SIG-M5 treated with dmso at 0.1 percent for 504 hours (cell line): ENCODE measurements at regions not wholly inside any gene's neighbourhood (a gene's known extent, or its start where the extent isn't known, plus 50 kb on each side); places are given as distances from the start of the nearest gene placed in this dataset.

Experiments used
- DNase-seq: peaks from one replicate; lab custom pipeline; 2025; ENCODE audit not compliant: unreplicated experiment; lab: John Stamatoyannopoulos, UW

DNA sequence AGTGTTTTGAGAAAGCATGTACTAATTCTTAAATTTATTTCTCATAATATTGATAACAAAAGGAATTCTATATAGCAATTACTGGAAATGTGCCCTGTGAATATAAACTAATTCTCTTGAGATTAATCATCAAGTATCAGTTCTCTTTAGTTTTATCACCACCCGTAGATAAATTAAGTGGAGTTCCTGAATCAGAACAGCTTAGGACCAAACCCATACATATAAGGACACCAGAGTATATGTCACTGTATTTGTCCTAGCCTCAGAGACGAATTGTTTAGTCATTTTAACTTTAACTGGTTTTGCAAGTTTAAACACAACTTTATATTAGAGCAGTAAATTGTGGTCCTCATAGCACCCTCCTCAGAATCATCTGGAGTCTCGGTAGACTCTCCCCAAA is 572.0 kb downstream of the UTRN start:
- no peak for DNase-seq

DNA sequence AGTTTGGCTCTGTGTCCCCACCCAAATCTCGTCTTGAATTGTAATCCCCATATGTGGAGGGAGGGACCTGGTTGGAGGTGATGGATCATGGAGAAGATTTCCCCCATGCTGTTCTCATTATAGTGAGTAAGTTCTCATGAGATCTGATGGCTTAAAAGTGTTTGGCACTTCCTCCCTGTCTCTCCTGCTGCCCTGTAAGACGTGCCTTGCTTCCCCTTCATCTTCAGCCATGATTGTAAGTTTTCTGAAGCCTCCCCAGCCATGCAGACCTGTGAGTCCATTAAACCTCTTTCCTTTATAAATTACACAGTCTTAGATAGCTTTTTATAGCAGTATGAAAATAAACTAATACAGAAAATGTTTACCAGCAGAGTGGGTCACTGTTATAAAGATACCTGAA is 577.6 kb downstream of the UTRN start:
- DNase-seq: no peak

DNA sequence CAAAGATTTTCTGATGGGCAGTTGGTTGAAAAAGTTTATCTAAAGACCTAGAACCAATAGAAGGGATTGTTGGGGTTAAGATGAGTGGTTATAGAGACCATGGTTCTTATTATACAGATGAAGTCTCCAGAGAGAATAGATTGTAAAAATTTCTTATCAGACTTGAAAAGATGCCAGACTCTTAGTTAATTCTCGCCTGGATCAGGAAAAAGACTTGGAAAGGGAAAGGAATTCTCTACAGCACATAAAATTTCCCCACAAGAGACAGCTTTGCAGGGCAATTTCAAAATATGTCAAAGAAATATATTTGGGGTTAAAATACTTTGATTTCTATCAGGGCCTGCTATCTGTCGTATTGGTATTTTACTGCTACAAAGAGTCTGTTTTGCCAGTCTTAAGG is 582.6 kb downstream of the UTRN start:
- DNase-seq: no peak

DNA sequence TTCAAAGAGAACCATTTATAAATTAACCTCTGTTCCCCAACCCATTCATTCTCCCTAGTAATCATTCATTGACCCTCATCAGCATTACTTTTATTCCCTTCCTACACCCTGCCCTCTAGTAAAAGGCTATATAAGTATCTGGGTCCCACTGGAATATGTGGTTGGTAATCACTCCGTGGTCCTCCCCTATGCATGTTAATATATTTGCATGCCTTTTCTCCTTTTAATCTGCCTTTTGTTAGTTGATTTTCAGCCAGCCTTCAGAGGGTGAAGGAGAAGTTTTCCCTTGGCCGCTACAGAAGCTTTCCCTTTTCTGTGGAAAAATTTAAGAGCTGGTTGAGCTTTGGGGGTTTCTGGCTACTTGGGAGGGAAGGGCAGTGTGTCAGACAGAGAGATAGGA is 585.6 kb downstream of the UTRN start:
- no peak for DNase-seq

DNA sequence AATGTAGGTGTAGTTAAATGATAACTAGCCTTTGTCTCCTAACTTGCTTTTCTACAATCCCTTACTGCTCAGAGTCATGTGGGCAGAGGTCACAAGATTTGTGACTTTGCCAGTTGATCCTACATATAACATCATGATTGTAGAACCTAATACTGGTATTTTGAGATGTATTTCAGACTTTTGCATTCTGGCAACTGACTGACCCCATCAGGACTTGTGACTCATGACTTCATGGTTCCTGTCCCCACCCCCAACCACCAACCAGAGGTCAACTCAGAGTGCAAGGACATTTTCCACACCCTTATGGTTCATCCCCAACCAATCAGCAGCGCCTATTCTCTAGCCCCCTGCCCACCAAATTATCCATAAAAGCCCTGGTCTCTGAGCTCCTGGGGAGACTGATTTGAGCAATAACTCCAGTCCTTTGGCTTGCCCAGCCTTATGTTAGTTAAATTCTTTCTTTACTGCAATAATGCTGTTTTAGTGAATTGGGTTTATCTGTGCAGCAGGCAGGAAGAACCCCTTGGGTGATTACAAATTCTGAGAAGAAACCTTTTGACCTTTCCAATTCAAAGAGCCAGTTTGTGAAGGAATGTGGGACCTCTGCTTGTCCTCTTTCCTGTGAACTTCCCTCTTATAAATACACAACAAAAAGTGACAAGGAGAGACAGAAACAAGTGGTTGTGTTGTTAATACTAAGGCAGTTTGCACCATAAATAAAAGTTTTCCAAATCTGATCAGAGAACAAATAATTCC is 588.7 kb downstream of the UTRN start:
- DNase-seq: no peak

DNA sequence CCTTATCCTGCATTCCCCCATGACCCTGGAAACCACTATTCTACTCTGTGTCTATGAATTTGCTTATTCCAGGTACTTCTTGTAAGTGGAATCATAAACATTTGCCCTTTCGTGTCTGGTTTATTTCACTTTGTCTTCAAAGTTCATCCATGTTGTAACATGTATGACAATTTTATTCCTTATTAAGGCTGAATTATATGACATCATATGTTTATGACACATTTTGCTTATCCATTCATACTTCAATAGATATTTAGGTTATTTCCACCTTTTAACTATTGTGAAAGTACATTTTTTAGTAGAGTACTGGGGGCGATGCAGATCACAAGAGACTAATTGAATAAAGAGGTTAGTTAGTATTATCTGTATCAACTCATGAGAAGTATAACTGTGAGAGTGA is 591.6 kb downstream of the UTRN start:
- DNase-seq: no peak

DNA sequence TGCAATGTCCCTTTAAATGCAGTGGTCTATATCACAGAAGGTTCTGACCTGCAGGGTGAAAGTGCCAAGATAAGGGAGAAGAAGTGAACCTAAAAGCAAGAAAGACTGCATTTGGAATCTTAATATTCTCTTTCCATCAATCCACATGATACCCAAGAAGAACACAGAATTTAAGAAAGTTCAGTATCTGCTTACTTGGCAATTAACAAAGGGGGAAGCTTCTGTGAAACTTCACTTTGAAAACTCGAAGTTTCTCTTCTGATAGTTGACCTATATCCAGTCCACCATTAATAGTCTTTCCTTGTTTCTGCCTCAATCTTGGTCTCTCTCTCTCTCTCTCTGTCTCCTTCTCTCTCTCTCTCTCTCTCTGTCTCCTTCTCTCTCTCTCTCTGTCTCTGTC is 592.0 kb downstream of the UTRN start:
- no peak for DNase-seq

DNA sequence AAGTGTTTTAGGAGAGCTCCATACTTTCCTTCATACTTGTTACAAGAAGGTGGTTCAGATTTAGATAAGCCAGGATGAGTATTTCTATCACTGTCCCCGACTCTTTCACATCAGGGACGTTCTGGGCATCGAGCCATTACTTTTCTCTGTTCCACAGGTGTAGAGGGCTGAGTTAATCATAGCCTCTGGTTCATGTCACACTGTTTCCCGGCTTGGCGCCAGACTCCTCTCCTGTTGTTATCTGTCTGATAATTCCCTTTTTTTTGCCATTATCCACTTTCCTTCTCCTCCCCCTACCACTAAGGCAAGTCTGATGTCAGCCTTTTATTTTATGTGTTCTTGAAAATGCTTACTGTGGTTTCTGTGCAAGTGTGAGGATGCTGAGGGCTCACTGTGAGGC is 593.4 kb downstream of the UTRN start:
- no peak for DNase-seq

DNA sequence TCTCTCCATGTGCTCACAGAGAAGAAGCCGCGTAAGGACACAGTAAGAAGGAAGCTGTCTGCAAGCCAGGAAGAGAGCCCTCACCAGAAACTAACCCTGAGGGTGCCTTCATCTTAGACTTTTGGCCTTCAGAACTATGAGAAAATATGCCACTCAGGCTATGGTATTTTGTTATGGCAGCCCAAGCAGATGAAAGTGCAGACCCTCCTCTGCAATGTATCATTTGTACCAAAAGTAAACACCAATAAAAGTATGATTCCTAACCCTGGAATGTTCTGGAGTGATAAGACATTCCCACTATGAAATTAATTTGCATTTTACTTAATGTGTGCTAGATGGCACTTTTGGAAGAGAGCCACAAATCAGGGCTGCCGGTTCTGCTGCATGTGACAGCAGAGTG is 594.3 kb downstream of the UTRN start:
- no peak for DNase-seq

DNA sequence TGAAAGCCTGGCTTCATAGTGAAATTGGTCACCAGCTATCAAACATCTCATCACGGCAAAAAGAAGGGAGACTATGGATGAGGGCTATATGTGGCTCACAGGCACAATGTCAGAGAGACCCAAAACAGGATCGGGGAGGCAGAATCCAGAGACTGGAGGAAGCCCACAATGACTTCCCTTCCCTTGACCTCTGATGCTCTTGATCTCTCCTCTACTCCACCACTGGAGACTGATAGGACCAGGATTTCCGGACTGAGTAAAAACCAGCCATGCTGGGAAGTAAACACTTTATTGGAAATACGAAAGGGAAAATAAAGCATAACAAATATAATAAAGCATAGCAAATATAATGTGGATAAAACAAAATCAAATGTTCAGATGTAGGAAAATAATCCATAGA is 597.3 kb downstream of the UTRN start:
- DNase-seq: no peak

DNA sequence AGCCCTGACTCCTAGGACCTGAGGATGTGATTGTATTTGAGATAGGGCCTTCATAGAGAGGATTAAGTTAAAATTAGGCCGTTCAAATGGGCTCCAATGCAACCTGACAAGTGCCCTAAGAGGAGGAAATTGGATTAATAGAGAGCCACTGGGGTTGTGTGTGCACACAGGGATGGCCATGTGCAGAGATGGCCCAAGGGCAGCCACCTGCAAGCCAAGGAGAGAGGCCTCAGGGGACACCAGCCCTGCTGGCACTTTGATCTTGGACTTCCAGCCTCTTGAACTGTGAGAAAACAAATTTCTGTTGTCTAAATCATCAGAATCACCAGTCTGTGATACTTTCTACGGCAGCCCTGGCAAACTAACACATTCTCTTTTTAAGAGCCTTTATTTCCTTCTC is 598.8 kb downstream of the UTRN start:
- no peak for DNase-seq

DNA sequence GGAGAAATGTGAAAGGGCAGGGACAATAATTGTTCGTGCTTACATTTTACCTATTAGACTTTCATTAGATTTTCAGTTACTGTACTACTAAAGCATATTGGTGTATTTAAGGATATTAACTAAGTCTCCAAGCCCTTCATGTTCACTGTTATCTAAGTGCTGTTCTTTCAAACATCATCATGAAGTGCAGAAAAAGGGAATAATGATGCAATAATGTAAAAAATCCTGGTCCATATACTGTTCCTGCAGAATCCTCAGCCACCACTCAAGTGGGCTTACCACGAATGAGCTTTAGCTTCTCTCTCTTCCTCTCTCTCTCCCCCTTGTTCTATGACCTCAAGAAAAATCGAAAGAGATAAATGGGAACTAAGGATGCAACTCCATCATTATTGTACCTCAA is 600.7 kb downstream of the UTRN start:
- no peak for DNase-seq

DNA sequence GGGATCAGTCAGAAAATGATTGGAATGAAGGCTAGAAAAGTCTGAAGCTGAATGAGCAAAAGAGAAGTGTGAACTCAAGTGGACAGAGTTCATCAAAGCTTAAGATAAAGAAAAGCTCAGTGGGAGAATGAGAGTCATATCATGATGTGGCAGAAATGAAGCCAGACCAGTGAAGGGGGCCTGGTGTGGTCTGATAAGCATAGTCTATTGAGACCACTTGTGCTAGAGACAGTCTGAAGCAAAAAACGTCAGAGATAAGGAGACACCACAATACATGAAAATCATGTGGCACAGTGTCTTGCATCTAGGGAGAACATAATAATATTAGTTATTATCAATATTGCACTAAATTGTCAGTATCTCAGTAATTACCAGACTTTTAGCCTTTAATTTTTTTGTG is 601.5 kb downstream of the UTRN start:
- DNase-seq: no peak

DNA sequence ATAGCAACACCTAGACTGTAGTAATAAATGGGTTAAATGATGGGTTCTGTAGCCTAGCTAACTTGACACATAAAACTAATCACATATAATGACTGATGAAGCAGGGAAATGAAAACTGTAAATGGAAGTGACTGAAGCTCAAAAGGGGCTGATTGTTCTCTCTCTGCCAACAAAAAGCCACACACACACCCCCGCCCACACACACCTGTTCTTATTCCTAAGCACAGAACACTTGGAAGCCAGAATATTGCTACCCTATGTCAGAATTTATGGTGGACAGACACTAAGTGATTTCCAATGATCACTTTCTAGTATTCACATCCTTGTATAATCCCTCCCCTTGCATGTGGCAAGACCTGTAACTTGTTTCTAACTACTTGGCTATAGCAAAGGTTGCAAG is 603.5 kb downstream of the UTRN start:
- no peak for DNase-seq

DNA sequence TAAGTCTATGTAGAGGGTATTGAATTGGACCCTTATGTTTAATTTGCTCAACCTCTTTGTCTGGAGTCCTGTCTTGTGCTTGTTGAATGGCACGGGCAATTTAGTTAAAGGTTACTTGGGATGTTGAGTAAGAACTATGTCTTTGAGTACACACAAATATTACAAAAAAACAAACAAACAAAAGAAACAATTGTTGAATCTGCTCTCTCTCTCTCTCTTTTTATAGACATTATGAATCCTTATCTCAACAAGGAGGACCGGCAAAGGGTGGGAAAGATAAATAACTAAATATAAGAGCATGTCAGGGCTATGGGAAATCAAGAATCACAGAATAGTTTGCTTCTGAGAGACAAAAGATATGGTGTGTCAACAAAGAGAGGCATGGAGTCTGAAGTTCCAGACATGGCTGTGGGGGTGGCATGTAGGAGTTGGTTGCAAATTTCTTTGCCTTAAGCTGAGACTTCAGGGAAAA is 608.6 kb downstream of the UTRN start:
- no peak for DNase-seq

DNA sequence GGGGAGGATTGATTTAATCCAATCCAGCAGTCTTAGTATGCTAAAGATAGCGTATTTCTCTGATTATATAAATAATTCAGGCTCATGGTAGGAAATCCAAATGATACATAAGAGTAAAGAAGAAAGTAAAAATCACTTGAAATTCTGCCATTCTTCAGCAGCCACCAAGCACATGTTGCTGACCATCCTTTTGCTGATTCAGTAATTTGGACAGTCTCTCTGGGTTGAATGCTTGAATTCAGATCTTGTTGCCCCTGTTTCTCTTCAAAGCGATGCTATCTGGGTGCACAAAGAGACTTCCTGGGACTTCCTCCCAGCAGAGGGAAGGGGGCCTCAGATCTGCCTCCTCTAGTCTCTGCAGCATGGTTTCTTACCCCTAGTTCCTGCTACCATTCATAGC is 609.1 kb downstream of the UTRN start:
- DNase-seq: no peak

DNA sequence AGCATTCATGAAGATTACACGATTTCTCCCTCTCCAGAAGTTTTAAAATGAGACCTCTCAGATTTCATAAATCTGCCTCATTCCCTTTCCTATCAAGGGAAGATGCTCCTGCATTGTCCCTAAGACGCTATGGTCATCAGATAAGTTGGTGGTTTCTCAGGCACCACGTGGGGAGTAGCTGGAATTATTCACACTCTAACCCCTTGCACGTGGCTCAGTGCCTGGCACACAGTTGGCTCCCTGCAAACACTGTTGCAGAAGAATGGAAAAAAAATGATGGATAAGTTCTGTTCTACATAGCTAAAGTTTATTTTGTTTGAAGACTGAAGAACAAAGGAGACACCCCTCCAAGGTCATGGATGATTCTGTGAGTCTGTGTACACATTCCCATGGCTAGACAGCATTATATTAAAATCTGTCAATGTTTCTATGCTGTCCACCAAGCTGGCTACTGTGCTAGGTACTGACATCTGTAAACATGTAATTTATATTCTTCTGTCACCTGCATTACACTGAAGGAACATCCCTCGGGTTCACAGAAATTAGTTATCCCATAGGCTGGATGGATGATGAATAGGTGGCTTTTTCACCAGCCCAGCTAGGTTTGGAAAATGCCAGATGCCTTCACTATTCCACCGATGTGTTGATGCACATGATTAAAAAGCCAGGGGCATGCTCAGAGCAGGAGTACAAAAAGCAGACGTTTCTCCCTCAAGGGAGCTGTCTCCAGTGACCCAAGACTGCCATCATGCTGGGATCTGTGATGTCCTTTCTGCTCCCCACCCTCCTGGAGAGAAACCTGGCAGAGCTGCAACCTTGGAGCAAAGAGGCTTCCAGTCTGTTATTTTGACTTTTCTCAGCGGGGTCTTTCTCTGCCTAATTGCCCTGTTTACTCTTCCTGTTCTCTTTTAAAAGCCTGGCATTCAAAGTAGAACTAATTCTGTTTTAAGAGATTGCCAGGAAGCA is 610.5 kb downstream of the UTRN start:
- DNase-seq: no peak

DNA sequence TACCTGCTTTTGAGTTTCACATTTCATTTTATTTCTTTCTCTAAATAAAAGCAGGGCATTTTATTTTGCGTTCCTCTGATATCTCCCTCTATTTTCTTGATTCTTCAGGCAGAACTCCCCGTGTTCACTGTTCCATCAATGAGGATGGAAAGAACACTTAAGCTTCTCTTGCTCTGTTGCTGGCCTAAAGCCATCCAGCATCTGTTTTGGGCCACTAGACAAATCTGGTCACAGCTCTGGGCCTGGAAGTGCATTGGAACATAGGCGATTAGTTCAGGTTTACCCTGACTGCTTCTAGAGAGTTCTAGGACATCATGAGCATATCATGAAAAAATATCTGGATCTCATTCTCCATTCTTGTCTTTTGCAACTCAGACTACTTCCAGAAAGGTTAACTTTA is 611.2 kb downstream of the UTRN start:
- no peak for DNase-seq

DNA sequence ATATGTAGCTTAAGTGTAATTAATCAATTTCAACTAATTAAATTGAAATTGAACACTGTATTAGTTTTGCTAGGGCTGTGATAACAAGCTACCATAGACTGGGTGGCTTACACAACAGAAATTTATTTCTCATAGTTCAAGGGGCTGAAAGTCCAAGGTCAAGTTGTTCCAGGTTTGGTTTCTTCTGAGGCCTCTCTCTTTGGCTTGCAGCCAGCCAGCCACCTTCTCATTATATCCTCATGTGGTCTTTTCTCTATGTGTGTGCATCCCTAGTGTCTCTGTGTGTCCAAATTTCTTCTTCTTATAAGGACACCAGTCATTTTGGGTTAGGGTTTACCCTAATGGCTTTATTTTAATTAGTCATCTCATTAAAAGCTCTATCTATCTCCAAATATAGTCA is 611.7 kb downstream of the UTRN start:
- DNase-seq: no peak

DNA sequence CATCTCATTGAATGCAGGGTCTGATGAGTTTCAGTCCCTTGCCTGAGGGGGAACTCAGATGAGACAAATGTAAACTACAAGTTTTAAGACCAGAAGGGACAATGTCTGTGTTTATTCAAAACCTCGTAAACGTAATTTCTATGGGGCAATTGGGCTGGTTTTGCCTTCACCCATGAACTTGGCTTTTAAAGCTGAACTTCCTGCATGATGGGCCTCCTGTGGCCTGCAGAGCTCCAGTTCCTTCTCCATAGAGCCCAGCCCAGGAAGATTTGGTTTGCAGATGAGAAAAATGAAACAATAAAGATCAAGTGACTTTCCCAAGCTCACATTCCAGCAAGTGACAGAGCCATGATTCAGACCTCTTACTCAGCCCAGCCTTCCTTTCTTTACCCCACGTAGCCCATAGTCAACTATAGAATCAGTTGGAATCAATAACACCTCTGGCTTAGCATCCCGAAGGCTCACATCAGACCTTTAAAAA is 612.3 kb downstream of the UTRN start:
- DNase-seq: peak; percentile 31

DNA sequence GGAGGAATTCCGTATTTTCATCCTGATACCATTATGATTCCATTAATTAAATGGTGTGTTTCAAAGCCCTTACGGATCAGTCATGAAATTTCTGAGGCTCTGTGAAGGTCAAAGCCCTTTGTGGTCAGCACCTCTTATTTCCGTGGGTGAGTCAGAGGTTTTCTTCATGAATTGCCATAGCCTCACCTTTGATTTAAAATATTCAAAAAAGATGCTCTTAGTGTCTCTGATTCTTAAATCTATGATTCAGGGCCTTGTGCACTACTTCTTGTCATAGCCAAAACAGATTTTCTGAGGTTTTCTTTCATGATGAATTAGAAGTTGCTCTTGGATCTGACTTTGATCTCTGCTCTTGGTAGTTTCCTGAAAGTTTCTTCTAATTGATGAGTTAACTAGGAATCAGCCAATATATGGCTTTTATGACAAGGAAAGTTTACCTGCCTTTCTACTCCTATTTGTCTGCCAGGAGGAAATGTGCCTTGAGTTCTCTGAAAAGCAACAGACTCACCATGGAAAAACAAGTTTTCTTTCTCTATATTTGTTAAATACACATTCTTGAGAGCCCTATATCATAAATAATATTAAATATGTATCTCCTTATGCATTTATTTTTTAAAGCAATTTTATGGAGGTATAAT is 613.0 kb downstream of the UTRN start:
- DNase-seq: no peak

DNA sequence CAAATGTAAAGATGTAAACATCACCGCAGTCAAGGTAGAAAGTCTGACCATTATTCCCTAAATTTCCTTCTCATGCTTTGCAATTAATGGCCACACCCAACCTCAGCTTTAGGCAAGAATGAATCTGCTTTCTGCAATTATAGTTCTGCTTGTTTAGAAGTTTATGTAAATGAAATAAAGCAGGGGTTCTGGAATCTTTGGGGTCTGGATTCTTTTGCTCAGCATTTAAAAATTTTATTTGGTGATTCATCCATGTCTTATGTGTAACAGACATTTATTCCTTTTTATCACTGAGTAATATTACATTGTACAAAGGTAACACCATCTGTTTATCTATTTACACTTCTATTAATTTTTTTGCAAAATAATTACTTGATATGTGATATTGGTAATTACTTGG is 613.6 kb downstream of the UTRN start:
- no peak for DNase-seq
